CD4-positive, CD25-positive, alpha-beta regulatory T cell (primary cell): ENCODE measurements at regions not wholly inside any gene's neighbourhood (a gene's known extent, or its start where the extent isn't known, plus 50 kb on each side); places are given as distances from the start of the nearest gene placed in this dataset.

Experiments used
- ATAC-seq, 2 donors: fragments of 150-1000 bp; cut with Tn5 transposase; one replicate each; pipeline ENCODE4 v1.10.0; 2021; ENCODE audit warnings: low read depth in 2 of 2, moderate number of reproducible peaks in 2 of 2, moderate library complexity in 1 of 2
- DNase-seq, 3 donors: peaks; one replicate each; pipeline versions ENCODE4 v3.0.0 to v3.0.0-alpha.2; 2012 to 2022; ENCODE audit warnings: mixed read lengths in 1 of 3
- H3K27ac ChIP-seq: one replicate; pipeline ENCODE4 v1.7.0; 2013; ENCODE audit warnings: mild to moderate bottlenecking, low read length; ENCODE audit not compliant: insufficient read depth, poor library complexity, severe bottlenecking
- H3K27me3 ChIP-seq: one replicate; pipeline ENCODE4 v1.7.0; 2013; ENCODE audit warnings: low read length; ENCODE audit not compliant: control insufficient read depth, insufficient read depth
- H3K36me3 ChIP-seq: one replicate; pipeline ENCODE4 v1.7.0; 2013; ENCODE audit warnings: mild to moderate bottlenecking, low read length, moderate library complexity; ENCODE audit not compliant: control insufficient read depth, insufficient read depth
- H3K4me1 ChIP-seq: 2 replicates; pipeline ENCODE4 v1.7.0; 2013; ENCODE audit warnings: mild to moderate bottlenecking, low read length; ENCODE audit not compliant: insufficient read depth, control insufficient read depth, poor library complexity, severe bottlenecking
- H3K4me3 ChIP-seq: one replicate; pipeline ENCODE4 v1.7.0; 2013; ENCODE audit warnings: low read depth, mild to moderate bottlenecking, low read length, moderate library complexity
- H3K9me3 ChIP-seq, 2 experiments: 1 replicate in 1 of 2; 2 replicates in 1 of 2; pipeline ENCODE4 v1.7.0; 2013; ENCODE audit warnings: low read length in 2 of 2, mild to moderate bottlenecking in 1 of 2, moderate library complexity in 1 of 2; ENCODE audit not compliant: control insufficient read depth in 2 of 2
- H3K27ac Mint-ChIP-seq, 3 donors: one replicate each; pipeline ENCODE4 v1.8.0; 2020 to 2022; ENCODE audit warnings: mild to moderate bottlenecking in 3 of 3, mixed read lengths in 3 of 3, moderate library complexity in 2 of 3
- H3K27me3 Mint-ChIP-seq: one replicate; pipeline ENCODE4 v1.8.0; 2022; ENCODE audit warnings: mild to moderate bottlenecking, mixed read lengths
- H3K36me3 Mint-ChIP-seq: one replicate; pipeline ENCODE4 v1.8.0; 2020; ENCODE audit warnings: mixed read lengths
- H3K4me1 Mint-ChIP-seq, 4 donors: one replicate each; pipeline ENCODE4 v1.8.0; 2020 to 2022; ENCODE audit warnings: mixed read lengths in 4 of 4, mild to moderate bottlenecking in 1 of 4
- H3K4me3 Mint-ChIP-seq, 4 donors: one replicate each; pipeline ENCODE4 v1.8.0; 2020 to 2022; ENCODE audit warnings: mild to moderate bottlenecking in 4 of 4, mixed read lengths in 4 of 4, moderate library complexity in 3 of 4
- H3K9me3 Mint-ChIP-seq, 7 donors: one replicate each; pipeline ENCODE4 v1.8.0; 2020 to 2022; ENCODE audit warnings: mixed read lengths in 7 of 7, mild to moderate bottlenecking in 3 of 7, moderate library complexity in 2 of 7

DNA sequence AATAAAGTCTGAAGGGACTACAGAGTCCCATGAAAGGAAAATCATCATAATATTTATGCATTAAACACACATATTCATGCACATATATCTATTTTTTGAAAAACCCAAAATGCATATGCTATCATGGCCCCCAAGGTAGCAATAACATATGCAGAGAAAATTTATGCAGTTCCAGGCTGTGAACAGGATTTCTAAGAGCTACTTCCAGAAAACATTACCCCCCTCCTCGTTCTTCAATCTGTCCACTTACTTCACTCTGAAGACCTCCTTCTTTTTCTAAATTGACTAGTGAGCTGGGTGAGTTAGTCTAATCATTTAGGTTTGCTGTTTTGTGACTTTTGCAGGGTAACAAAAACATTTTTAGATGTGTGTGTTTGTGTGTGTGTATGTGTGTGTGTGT lies 376.4 kb upstream of the ZEB2 start:
- Mint-ChIP-seq H3K4me1 (no peaks in the 10 kb centered on the region), H3K27ac (no peak overlapping the region), H3K27me3 (no peaks in the 10 kb centered on the region), H3K36me3 (no peaks in the 10 kb centered on the region), H3K4me3 (no peak overlapping the region), H3K9me3 (peaks cover 0 to 3% (median 0%) of the 10 kb centered on the region in 7 donors)
- no peaks in the 10 kb centered on the region for H3K27me3 ChIP-seq
- no peak for ATAC-seq
- no peak overlapping the region for H3K4me3 ChIP-seq
- DNase-seq: no peak
- no peak overlapping the region for H3K27ac ChIP-seq
- H3K4me1 ChIP-seq: no peaks in the 10 kb centered on the region
- H3K9me3 ChIP-seq: no peaks in the 10 kb centered on the region
- no peaks in the 10 kb centered on the region for H3K36me3 ChIP-seq

DNA sequence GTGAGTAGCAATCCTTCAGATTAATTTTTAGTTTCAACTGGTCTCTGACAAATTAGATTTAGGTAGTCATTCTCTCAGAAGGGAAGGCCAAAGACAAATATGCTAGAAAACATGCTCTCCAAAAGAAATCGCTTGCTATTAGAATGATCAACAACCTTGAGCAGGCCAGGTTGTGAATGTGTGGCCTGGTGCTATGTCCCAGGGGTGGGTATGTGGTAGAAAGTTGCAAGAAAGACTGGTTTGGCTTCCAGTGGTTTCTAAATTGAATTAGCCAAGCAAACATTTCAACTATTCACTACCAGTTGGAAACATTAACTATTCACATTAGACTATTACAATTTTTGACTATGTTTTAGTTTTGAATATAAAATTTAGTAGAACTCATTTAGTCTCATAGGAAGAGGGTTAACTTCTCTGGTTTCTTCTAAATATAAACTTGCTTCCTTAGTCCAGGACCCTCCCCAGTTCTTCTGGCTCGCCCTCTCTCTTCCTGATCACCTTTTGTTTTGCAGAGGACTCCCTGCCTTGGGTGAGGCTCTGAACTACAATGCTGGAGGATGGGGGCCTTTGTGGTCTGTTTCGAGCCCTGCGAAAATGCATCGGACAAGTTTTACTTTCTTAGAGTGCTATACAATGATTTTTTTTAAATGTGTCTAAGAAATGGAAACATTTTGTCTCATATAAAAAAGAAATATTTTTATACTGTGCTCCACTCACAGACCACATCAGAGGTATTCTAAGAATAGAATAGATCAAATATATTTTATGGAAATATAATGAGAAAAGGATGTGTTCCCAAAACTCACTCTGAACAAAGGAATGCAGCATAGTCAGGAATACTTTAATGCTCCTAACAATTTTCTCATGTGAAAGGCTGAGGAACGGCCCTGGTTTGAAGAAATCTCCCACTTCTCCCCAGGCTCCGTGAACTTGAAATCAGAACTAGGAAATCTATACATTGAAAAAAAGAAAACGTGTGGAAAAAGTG lies 375.0 kb upstream of the ZEB2 start:
- Histone ChIP-seq H3K27ac (no peak overlapping the region), H3K4me1 (no peaks in the 10 kb centered on the region), H3K9me3 (no peaks in the 10 kb centered on the region), H3K4me3 (no peak overlapping the region), H3K36me3 (no peaks in the 10 kb centered on the region), H3K27me3 (no peaks in the 10 kb centered on the region)
- no peak for DNase-seq
- Mint-ChIP-seq H3K4me3 (no peak overlapping the region), H3K36me3 (no peaks in the 10 kb centered on the region), H3K4me1 (no peaks in the 10 kb centered on the region), H3K9me3 (peaks cover 0 to 5% (median 0%) of the 10 kb centered on the region in 7 donors), H3K27me3 (no peaks in the 10 kb centered on the region), H3K27ac (no peak overlapping the region)
- no peak for ATAC-seq

DNA sequence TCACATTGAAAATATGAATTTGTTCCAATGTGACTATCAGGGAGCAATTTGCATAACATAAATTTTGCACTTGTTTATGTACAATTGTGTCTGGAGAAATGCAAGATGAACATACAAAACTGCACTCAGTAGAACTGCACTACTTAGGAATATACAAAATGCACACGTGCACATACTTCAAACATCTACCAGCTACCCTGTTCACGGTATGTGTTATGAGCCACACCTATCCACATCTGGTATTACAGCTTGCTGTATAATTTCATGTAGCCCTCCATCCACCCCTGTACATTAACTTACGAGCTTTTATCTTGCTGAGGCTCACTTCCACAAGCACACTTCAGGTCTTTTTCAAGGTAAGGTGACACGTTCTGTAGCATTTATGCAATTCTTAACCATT lies 373.5 kb upstream of the ZEB2 start:
- Mint-ChIP-seq H3K36me3 (no peaks in the 10 kb centered on the region), H3K27me3 (no peaks in the 10 kb centered on the region), H3K4me3 (no peak overlapping the region), H3K4me1 (no peaks in the 10 kb centered on the region), H3K9me3 (peaks cover 0 to 7% (median 0%) of the 10 kb centered on the region in 7 donors), H3K27ac (no peak overlapping the region)
- H3K4me1 ChIP-seq: no peaks in the 10 kb centered on the region
- DNase-seq: no peak
- H3K4me3 ChIP-seq: no peak overlapping the region
- H3K27me3 ChIP-seq: no peaks in the 10 kb centered on the region
- no peaks in the 10 kb centered on the region for H3K36me3 ChIP-seq
- no peak overlapping the region for H3K27ac ChIP-seq
- no peaks in the 10 kb centered on the region for H3K9me3 ChIP-seq
- no peak for ATAC-seq

DNA sequence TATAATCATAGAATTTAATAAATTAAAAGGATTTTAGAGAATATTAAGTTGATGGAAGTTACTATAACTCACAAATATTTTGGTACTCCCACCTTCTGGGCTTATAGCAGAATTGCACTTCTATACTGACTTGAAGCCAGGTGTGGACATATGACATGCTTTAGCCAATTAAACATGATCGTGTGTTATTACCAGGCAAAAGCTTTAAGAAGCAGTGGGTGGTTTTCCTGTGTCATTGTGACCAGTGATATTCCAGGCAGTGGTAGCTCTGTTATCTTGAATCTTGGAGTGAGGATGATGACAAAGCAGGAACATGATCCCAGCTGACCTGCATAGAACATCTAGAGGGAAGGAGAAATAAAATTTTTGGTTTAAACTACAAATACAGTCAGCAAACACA lies 370.9 kb upstream of the ZEB2 start:
- H3K4me1 Mint-ChIP-seq: no peaks in the 10 kb centered on the region
- H3K4me3 ChIP-seq: no peak overlapping the region
- ATAC-seq (no peak), DNase-seq (no peak)
- H3K9me3 ChIP-seq: no peaks in the 10 kb centered on the region
- H3K36me3 Mint-ChIP-seq: no peaks in the 10 kb centered on the region
- no peaks in the 10 kb centered on the region for H3K4me1 ChIP-seq
- H3K36me3 ChIP-seq: no peaks in the 10 kb centered on the region
- H3K27me3 Mint-ChIP-seq: no peaks in the 10 kb centered on the region
- H3K27ac Mint-ChIP-seq: no peak overlapping the region
- no peak overlapping the region for H3K27ac ChIP-seq
- H3K27me3 ChIP-seq: no peaks in the 10 kb centered on the region
- no peak overlapping the region for H3K4me3 Mint-ChIP-seq
- peaks cover 0 to 4% (median 0%) of the 10 kb centered on the region in 7 donors for H3K9me3 Mint-ChIP-seq

DNA sequence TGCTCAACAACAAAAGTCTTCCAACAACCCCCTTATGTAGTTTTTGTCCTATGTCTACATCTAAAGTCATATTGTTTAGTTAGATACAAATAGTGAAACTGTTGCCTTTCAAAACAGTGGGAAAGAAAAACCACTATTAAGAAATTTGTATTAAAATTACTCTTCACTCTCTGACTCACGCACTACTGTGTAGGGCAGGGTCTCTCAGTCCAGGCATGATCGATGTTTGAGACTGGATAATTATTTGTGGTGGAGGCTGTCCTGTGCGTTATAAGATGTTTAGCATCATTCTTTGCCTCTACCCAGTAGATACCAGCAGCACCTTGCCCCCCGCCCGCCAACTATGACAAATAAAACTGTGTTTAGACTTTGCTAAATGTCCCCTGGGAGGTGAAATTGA lies 369.4 kb upstream of the ZEB2 start:
- Mint-ChIP-seq H3K27ac (no peak overlapping the region), H3K27me3 (no peaks in the 10 kb centered on the region), H3K4me1 (no peaks in the 10 kb centered on the region), H3K36me3 (no peaks in the 10 kb centered on the region), H3K9me3 (peaks cover 0 to 4% (median 2%) of the 10 kb centered on the region in 7 donors), H3K4me3 (no peak overlapping the region)
- Histone ChIP-seq H3K4me1 (no peaks in the 10 kb centered on the region), H3K27ac (no peak overlapping the region), H3K27me3 (no peaks in the 10 kb centered on the region), H3K4me3 (no peak overlapping the region), H3K9me3 (no peaks in the 10 kb centered on the region), H3K36me3 (no peaks in the 10 kb centered on the region)
- no peak for DNase-seq
- no peak for ATAC-seq

DNA sequence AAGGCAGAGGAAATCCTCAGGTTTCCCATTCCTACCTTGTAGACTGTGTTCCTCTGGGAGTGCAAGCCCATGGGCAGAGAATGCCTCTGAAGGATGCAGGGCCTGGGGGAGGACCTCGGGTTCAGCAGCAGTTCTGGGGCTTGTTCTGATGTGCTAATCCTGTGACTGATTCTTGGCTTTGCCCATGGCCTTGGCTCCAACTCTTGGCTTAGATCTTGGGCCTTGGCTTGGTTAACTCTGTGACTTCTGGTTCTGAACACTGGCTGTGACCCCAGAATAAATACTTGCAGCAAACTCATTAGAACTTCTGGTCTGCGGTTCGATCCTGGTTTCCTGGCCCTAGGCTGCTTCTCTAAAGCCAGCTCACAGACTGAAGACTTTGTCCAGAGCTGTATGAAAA lies 366.9 kb upstream of the ZEB2 start:
- DNase-seq (no peak), ATAC-seq (no peak)
- Mint-ChIP-seq H3K4me1 (no peaks in the 10 kb centered on the region), H3K27ac (no peak overlapping the region), H3K36me3 (no peaks in the 10 kb centered on the region), H3K9me3 (peaks cover 0 to 6% (median 2%) of the 10 kb centered on the region in 7 donors), H3K4me3 (no peak overlapping the region), H3K27me3 (no peaks in the 10 kb centered on the region)
- no peaks in the 10 kb centered on the region for H3K27me3 ChIP-seq
- H3K27ac ChIP-seq: no peak overlapping the region
- no peak overlapping the region for H3K4me3 ChIP-seq
- no peaks in the 10 kb centered on the region for H3K9me3 ChIP-seq
- H3K36me3 ChIP-seq: no peaks in the 10 kb centered on the region
- no peaks in the 10 kb centered on the region for H3K4me1 ChIP-seq

DNA sequence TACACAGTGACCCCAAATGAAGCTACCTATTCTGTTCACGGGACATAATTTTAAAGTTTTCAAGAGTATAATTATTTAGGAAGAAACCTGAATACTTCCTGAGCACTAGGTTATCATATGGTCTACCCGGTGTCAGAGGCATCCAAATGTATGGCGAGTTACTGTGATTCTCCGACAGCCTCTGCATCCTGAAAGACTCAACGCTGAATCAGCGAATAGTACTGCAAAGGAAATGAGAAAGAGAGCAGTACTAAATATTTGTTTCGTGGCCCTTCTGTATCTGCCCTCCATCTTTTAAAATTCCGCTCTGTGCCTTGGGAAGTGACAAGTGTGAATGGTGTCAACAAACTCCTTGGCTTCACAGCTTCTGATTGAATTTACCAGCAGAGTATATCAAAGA lies 358.0 kb upstream of the ZEB2 start:
- H3K36me3 Mint-ChIP-seq: no peaks in the 10 kb centered on the region
- H3K4me3 Mint-ChIP-seq: no peak overlapping the region
- DNase-seq: no peak

DNA sequence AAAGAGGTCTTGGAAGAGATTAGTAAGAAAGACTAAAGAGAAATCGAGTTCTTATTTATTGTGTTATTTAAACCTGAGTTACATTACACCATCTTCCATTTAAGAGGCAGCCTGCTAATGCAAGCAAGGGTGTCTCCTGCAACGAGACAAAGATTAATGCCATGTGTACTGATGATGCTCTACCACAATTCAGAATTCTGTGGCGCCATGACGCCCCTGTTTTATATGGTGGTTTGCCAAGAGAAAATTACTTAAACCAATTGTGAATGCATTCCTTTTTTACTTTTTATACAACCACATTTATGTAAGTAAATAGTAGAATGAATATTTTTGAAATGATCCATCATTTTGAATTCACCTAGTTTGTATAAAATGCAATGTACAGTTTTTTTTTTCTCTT lies 356.1 kb upstream of the ZEB2 start:
- H3K4me3 Mint-ChIP-seq: no peak overlapping the region
- no peaks in the 10 kb centered on the region for H3K36me3 Mint-ChIP-seq
- ATAC-seq: no peak

More for the DNA sequence above, 358.0 kb upstream of the ZEB2 start:
- no peaks in the 10 kb centered on the region for H3K27me3 ChIP-seq
- no peak for ATAC-seq
- H3K9me3 Mint-ChIP-seq: peaks cover 0 to 6% (median 1%) of the 10 kb centered on the region in 7 donors
- no peaks in the 10 kb centered on the region for H3K27me3 Mint-ChIP-seq
- H3K27ac Mint-ChIP-seq: no peak overlapping the region
- H3K9me3 ChIP-seq: no peaks in the 10 kb centered on the region
- no peak overlapping the region for H3K4me3 ChIP-seq
- no peaks in the 10 kb centered on the region for H3K4me1 ChIP-seq
- no peaks in the 10 kb centered on the region for H3K36me3 ChIP-seq
- H3K27ac ChIP-seq: no peak overlapping the region
- no peaks in the 10 kb centered on the region for H3K4me1 Mint-ChIP-seq

More for the DNA sequence above, 356.1 kb upstream of the ZEB2 start:
- no peak for DNase-seq
- H3K4me1 Mint-ChIP-seq: no peaks in the 10 kb centered on the region
- H3K27ac Mint-ChIP-seq: no peak overlapping the region
- H3K9me3 ChIP-seq: no peaks in the 10 kb centered on the region
- no peaks in the 10 kb centered on the region for H3K36me3 ChIP-seq
- H3K27me3 ChIP-seq: no peaks in the 10 kb centered on the region
- no peaks in the 10 kb centered on the region for H3K27me3 Mint-ChIP-seq
- H3K27ac ChIP-seq: no peak overlapping the region
- no peaks in the 10 kb centered on the region for H3K4me1 ChIP-seq
- peaks cover 0 to 4% (median 1%) of the 10 kb centered on the region in 7 donors for H3K9me3 Mint-ChIP-seq
- no peak overlapping the region for H3K4me3 ChIP-seq
